ENCODE measurements at regions not wholly inside any gene's neighbourhood (a gene's known extent, or its start where the extent isn't known, plus 50 kb on each side); places are given as distances from the start of the nearest gene placed in this dataset.

GRCh38 chr9:108374626-108375025, 481.2 kb downstream of the ACTL7B start:
- TF ChIP-seq POLR2A (IDR thresholded peaks at IDR 0.05; ENCODE audit: extremely low read depth, insufficient read length) (no peak), CTCF (IDR thresholded peaks at IDR 0.05; ENCODE audit: low read depth, low read length) (no peak), MYC (IDR thresholded peaks at IDR 0.05; ENCODE audit: low read depth, low read length) (no peak)
- TF ChIP-seq, protein P1, sequence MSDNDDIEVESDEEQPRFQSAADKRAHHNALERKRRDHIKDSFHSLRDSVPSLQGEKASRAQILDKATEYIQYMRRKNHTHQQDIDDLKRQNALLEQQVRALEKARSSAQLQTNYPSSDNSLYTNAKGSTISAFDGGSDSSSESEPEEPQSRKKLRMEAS (IDR thresholded peaks at IDR 0.05; ENCODE audit: low read depth, low read length), result no peak
- peak; percentile 15 for DNase-seq (ENCODE audit: low read depth)

GRCh38 chr9:108367188-108367587, 488.6 kb downstream of the ACTL7B start:
- TF ChIP-seq POLR2A (IDR thresholded peaks at IDR 0.05; ENCODE audit: extremely low read depth, insufficient read length) (no peak), CTCF (IDR thresholded peaks at IDR 0.05; ENCODE audit: low read depth, low read length) (no peak)
- TF ChIP-seq, protein P1 (IDR thresholded peaks at IDR 0.05; ENCODE audit: low read depth, low read length), result no peak
- DNase-seq (ENCODE audit: low read depth), result no peak
- no peak overlapping the region for H3K4me3 ChIP-seq (ENCODE audit: low read depth, low read length)

More at GRCh38 chr9:108374626-108375025, 481.2 kb downstream of the ACTL7B start:
- H3K4me3 ChIP-seq (ENCODE audit: low read depth, low read length), result no peak overlapping the region

- no peak overlapping the region for H3K4me3 ChIP-seq (ENCODE audit: low read depth, low read length)
- no peak for DNase-seq (ENCODE audit: low read depth)
- TF ChIP-seq, protein P1 (IDR thresholded peaks at IDR 0.05; ENCODE audit: low read depth, low read length), result no peak
- TF ChIP-seq MYC (IDR thresholded peaks at IDR 0.05; ENCODE audit: low read depth, low read length) (no peak), CTCF (IDR thresholded peaks at IDR 0.05; ENCODE audit: low read depth, low read length) (no peak), POLR2A (IDR thresholded peaks at IDR 0.05; ENCODE audit: extremely low read depth, insufficient read length) (no peak)
These were observed 492.5 kb downstream of the ACTL7B start for GRCh38 chr9:108363311-108363710.

GRCh38 chr9:108360304-108360703, 495.5 kb downstream of the ACTL7B start:
- no peak for TF ChIP-seq CTCF (IDR thresholded peaks at IDR 0.05; ENCODE audit: low read depth, low read length)
- TF ChIP-seq, protein P1 (IDR thresholded peaks at IDR 0.05; ENCODE audit: low read depth, low read length), result no peak
- TF ChIP-seq POLR2A (IDR thresholded peaks at IDR 0.05; ENCODE audit: extremely low read depth, insufficient read length), result no peak
- no peak for TF ChIP-seq MYC (IDR thresholded peaks at IDR 0.05; ENCODE audit: low read depth, low read length)

DNA sequence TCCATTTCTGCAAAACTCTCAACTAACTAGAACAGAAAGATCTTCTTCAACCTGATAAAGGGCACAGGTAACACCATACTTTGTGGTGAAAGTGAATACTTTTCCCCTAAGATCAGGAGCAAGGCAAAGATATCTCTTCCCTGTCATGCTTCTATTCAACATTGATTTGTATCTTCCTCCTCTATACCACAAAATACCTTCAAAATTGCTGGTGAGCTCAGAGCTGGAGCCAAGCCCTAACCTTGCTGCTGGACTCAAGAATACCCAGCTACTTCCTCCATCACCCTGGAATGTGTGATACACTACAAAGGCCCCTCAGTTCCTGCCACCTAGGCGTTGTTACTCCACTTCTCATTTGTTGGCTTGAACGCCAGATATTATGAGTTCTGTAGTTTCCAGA, 499.0 kb downstream of the ACTL7B start:
- TF ChIP-seq POLR2A (IDR thresholded peaks at IDR 0.05; ENCODE audit: extremely low read depth, insufficient read length) (no peak), CTCF (IDR thresholded peaks at IDR 0.05; ENCODE audit: low read depth, low read length) (no peak), MYC (IDR thresholded peaks at IDR 0.05; ENCODE audit: low read depth, low read length) (no peak)
- TF ChIP-seq, protein P1 (IDR thresholded peaks at IDR 0.05; ENCODE audit: low read depth, low read length), result no peak
- DNase-seq (ENCODE audit: low read depth), result no peak
- H3K4me3 ChIP-seq (ENCODE audit: low read depth, low read length), result no peak overlapping the region

More at GRCh38 chr9:108360304-108360703, 495.5 kb downstream of the ACTL7B start:
- DNase-seq (ENCODE audit: low read depth), result no peak
- no peak overlapping the region for H3K4me3 ChIP-seq (ENCODE audit: low read depth, low read length)

GRCh38 chr9:108351571-108351970, 504.2 kb downstream of the ACTL7B start:
- no peak overlapping the region for H3K4me3 ChIP-seq (ENCODE audit: low read depth, low read length)
- TF ChIP-seq POLR2A (IDR thresholded peaks at IDR 0.05; ENCODE audit: extremely low read depth, insufficient read length) (no peak), CTCF (IDR thresholded peaks at IDR 0.05; ENCODE audit: low read depth, low read length) (no peak), MYC (IDR thresholded peaks at IDR 0.05; ENCODE audit: low read depth, low read length) (no peak)
- TF ChIP-seq, protein P1 (IDR thresholded peaks at IDR 0.05; ENCODE audit: low read depth, low read length), result no peak
- no peak for DNase-seq (ENCODE audit: low read depth)
